Right lung (tissue), 2 donors: ENCODE measurements at regions not wholly inside any gene's neighbourhood (a gene's known extent, or its start where the extent isn't known, plus 50 kb on each side); places are given as distances from the start of the nearest gene placed in this dataset.
A peak's percentile ranks its signal among the peaks of the same experiment; 100 is the strongest.
"Not testable (repeated sequence)": the region's sequence is repeated elsewhere in the genome, so short reads cannot be mapped to it uniquely, and the experiment has no call there.

Source experiments
- DNase-seq, 2 donors: peaks; one replicate each; pipeline ENCODE4 v3.0.0-alpha.2; 2013

DNA sequence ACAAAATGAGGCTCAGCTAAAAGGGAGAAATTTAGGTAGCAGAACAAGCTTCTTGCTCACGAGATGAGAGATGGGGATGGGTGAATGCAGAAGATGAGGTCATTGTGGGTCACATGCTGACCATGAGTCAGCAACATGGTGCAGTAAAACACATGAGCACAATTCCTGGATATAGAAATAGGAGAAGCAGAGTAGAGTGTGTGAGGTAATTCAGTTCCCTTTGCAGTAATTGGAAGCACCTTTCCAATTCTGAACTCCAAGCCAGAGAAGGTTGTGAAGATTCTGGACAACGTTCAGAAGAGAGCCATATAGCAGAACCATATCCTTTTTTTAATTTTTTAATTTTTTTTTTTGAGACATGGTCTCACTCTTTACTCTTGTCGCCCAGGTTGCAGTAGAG lies 62.0 kb upstream of the LMNTD1 start:
- DNase-seq: no peak

DNA sequence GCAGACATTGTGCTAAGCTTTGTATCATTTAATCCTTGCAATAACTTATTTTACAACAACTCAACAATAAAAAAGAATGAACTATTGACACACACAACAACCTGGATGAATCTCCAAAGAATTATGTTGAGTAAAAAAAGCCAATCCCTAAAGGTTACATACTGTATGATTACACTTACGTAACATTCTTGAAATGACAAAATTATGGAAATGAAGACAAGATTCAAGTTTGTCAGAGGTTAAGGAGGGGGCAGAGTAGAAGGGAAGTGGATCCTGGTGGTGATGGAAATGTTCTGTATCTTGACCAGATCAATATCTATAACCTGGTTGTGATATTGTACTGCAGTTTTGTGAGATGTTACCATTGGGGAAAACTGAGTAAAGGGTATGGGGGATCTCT lies 63.2 kb upstream of the LMNTD1 start:
- no peak for DNase-seq

DNA sequence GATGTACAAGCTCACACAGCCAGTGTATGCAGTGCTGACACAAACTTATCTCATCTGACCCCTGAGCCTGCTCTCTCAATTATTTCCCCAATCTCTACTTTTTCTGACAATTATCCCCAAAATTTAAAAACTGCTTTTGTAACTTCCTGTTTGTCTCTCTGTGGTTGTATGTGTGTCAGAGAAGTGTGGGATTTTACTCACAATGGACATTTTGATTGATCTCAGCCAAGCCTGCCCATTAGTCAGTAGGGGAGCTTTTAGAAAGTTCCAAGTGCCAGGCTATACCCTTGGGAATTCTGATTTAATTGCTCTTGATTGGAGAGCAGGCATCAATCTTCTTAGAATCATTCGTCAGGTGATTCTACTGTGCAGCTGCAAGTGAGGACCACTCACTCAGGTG lies 64.9 kb upstream of the LMNTD1 start:
- no peak for DNase-seq

DNA sequence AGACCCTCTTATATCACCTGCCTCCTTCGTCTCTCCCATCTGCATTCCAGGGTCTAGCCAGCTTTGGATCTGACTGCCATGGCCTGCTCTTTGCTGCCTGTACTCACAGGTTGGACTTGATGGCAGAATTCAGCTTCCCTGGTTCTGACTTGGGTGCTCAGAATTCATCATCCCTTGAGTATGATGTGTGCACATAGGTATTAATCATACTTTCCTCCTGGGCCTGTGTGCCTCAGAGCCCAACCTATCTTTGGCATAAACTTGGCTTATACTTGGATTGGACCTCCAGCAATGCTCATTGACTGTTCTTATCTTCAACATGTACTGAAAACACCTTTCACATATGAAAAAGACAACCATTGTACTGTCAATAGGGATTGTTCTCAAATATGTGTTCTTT lies 70.7 kb upstream of the LMNTD1 start:
- no peak for DNase-seq

DNA sequence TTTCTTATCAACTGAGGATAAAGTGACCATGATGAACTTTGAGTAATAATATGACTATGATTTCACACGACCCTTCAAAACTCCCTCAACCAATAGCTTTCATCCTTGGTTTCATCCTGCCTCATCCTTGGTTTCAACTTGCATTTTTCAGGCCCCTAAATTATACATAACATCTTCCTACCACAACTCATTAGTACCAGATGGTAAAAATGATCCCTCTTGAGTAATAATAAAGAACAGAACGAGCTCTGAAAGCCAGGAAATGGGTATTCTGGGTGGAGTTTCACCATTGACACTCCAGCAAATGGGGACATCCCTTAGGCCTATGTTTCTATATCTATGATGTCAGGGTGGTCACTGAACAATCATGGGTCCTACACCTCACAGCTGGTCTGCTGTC lies 72.1 kb upstream of the LMNTD1 start:
- DNase-seq: no peak

DNA sequence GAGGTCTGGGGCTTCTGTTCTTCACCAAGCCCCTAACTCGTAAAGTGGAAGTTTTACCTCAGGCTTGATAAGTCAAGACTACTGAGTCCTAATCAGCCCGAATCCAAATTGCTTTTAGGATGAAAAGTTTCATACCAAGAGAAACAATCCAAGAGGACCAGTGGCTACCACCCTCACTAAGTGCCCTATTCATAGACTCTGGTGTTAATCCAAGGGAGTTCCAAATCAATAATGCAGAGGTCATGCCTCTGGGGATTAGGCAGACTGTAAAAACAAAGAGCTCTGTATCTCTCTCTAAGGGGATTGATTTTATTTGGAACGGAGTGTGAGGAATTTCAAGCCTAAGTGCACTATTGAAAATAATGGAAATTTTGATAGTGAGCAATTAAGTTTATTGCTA lies 76.3 kb upstream of the LMNTD1 start:
- DNase-seq: no peak

DNA sequence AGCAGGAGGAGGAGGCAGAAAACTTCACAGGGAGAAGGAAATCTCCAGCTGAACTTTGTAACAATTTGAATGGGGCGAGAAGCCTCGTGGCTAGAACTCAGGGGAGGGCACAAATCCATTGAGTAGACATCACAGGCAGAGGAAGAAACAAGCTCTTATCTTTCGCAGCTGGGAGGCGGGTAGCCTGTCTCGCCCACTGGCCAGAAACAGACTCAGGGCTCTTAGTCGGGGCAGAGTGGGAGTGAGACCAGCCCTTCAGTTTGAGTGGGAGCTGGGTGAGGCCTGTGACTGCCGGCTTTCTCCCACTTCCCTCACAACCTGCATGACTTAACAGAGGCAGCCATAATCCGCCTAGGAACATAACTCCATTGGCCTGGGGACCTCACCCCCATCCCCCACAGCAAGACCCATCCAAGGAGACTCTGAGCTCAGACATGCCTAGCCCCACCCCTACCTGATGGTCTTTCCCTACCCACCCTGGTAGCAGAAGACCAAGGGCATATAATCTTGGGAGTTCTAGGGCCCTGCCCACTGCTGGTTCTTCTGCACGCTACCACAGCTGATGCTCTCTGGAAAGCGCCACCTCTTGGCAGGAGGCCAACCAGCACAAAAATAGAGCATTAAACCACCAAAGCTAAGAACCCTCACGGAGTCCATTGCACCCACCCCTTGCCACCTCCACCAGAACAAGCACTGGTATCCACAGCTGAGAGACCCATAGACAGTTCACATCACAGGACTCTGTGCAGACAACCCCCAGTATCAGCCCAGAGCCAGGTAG lies 77.8 kb upstream of the LMNTD1 start:
- not testable (repeated sequence) for DNase-seq

DNA sequence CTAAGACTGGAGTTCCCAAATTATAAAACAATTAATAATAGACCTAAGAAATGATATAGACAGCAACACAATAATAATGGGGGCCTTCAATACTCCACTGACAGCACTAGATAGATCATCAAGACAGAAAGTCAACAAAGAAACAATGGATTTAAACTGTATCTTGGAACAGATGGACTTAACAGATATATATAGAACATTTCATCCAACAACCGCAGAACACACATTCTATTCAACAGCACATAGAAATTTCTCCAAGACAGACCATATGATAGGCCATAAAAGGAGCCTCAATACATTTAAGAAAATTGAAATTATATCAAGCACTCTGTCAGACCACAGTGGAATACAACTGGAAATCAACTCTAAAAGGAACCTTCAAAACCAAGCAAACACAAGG lies 80.1 kb upstream of the LMNTD1 start:
- not testable (repeated sequence) for DNase-seq

DNA sequence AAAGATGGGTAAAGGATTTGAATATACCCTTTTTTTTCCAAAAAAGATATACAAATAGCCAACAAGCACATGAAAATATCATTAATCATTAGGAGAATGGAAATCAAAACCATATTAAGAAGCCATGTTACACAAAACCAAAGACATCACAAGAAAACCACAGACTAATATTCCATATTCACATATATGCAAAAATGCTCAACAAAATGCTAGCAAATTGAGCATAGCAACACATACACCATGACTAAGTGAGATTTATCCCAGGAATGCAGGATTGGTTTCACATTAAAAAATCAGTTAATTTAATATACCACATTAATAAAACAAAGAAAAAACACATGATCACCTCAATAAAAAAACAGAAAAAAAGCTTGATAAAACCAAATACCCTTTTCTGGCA lies 84.7 kb upstream of the LMNTD1 start:
- DNase-seq: no peak

DNA sequence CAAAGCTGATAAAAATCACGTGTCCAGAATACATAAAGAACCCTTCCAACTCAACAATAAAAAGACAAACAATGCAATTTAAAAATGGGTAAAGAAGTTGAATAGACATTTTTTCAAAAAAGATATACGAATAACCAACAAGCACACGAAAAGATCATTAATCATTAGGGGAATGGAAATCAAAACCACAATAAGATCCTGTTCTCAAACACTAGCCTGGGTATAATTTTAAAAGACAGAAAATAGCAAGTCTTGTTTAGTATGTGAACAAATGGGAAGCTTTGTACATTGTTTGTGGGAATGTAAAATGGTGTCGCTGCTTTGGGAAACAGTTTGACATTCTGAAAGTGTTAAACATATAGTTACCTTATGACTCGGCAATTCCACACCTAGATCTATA lies 86.3 kb upstream of the LMNTD1 start:
- no peak for DNase-seq

DNA sequence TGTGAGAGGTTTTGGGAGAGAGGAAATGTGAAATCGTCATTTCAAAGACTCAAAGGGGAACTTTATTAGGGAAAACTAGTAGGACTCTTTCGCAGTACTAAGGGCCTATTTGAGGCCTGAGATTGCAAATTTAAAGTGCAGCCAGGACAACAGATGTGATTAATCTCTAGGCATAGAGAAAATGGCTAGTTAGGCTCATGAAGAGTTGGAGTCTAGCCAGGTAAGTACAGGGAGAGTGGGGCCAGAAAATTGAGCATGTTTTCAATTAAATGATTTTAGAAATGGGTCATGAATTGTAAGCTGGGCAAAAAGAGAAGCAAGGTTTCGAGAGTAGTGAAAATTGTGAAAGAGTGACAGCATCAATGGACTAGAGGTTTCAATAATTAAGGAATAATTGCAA lies 91.9 kb upstream of the LMNTD1 start:
- no peak for DNase-seq

DNA sequence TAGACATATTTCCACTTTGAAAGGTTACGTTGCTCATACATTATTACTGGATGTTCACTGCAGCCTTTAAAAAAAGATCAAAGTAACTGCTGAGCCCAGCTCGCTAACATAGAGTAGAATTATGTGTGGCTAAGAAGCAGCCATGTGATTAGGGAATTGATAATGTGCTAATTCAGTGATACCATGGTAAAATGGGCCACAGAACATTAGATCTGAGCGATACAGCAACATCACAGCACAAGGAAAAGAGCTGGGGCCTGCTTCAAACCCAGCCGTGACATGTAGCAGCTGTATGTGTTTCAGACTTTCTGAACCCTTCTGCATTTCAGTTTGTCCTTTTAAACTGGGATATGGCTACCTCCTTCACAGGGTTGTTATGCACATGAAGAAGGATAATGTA lies 92.3 kb upstream of the LMNTD1 start:
- DNase-seq: peak in 1 of 2 donors; percentile 65

DNA sequence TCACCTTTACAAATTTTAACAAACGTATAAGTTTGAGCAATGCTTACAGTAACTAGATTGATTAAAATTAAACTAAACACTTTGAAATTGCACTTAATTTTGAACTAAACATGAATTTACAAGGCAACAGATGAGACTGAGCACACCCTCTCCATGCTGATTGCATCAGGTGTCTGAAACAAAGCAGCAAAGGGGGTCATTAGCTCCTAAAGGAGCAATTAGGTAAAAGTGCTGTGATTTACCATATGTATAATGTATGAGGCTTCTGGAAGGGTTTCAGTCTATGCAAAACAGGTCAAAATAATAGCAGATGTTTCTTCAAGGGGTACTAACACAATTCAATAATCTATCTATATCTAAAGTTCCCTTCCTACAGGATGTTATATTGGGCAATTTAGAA lies 98.8 kb upstream of the LMNTD1 start:
- DNase-seq: no peak

DNA sequence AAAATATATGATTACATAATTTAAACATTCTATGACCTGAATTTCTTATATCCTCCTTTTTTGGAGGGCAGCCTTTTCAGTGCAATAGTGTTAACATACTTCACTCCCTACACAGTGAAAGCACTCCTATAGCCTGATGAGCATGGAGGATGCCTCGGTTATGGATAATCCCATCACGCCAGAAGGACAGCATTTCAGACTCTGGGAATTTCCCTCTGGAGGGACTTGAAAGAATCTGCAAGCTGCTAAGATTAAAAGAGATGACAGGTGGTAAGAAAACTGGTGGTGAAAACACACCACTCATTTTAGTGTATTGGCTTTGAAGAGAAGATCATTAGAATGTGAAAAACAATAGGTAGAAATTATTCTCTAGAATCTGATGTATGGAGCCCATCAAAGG lies 99.3 kb upstream of the LMNTD1 start:
- no peak for DNase-seq

DNA sequence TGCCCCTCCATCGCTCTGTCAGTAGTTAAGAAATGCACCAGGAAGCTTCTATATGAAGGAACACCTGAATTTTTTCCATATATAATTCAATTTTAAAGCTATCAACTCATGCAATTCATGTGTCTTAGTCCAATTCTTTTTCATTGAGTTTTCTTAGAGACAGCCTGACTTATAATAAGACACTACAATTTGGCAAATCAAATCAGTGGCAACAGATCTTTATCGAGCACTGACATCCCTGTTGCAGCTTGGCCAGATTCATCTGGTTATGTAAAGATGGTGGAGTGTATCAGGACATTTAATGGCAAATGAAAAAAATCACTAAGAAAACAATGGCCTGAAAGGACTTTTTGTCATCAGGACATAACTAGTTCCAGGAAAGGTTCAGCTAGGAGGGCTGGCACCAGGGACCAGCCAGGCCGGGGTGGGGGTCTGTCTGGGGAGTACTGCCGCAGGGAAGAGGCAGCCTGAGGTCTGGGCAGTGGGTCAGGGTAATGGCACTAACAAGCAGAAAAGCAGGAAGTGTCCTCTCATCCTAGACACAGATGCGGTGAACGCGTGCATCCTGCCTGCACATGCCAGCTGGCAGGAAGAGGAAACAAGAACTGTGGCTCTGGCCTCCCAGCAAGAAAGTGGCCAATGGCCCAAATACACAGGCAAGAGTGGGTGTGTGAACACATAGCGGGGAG lies 100.5 kb upstream of the LMNTD1 start:
- no peak for DNase-seq

DNA sequence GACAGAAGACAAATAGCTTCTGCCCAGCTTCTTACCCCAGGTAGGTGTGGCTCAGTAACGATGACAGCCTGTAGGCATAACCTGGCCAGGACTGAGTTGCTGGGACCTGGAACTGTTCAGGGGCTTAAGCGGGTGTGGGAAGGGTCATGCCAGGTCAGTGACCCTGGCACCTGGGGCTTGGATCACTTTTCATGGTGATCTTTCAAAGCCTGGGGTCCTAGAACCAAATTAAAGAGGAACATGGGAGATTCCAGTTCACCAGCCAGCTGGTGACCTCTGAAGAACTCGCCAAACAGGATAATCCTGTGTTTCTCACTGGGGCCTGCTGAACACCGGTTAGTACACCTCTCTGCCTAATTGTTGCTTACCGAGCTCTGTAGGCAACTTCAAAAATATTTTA lies 102.6 kb upstream of the LMNTD1 start:
- peak in 1 of 2 donors; percentile 32 for DNase-seq

DNA sequence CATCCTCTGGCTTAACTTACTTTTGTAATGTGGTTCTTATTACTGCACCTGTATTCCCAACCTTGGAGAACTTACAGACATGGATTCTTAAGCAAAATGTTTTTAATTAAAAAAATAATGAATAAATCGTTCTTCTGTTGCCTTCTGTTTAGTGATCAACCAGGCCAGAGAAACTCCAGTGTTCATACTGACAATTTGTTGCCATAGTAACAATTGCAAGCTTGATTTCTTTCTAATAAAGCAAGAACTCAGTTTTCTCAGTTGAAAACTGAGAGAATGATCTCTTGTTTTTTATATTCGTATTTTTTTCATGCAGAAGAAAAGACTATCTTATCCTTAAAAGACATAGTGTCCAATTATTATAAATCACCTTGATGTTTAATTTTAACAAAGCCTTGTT lies 106.5 kb upstream of the LMNTD1 start:
- DNase-seq: no peak

DNA sequence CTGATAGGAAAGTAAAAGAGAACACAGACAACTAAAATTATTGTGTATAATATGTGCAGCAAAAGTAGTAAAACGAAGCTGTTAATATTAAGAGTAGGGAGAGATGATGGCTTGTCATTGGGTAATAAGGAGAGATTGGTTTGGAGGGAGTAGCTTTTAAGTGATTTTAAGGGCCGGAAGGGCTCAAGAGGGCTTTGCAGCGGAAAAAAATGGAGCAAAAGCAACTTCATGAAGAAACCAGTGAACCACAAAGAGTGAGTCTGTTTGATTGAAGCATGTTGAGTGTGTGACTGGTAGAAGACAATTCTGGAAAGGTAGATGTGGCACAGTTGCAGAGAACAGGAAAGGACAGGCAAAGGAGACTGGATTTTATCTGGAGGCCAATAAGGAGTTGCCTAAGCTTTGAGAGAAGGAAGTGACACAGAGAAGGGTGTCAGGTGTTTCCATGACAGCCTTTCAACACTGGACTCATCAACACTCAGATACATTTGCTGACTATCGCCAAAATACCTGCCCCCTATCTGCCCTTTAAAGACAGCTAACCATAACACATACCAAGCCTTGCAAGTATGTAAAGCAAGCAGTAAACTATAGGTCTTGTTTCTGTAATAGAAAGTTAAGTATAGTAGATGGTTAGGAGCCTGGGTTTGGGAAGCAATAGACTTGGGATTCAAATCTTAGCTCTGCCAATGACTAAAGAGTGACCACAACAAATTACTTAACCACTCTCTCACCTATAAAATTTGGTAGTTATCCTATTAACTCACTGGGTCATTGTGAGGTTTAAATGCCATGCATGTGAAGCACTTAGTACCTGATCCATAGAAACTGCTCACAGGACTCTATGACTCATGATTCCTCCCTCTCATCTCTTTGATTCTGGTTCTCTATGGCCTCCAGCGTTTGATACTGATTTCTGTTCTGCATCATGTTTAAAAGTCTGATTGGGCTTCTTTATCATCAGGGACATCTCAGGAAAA lies 117.3 kb upstream of the LMNTD1 start:
- DNase-seq: no peak

DNA sequence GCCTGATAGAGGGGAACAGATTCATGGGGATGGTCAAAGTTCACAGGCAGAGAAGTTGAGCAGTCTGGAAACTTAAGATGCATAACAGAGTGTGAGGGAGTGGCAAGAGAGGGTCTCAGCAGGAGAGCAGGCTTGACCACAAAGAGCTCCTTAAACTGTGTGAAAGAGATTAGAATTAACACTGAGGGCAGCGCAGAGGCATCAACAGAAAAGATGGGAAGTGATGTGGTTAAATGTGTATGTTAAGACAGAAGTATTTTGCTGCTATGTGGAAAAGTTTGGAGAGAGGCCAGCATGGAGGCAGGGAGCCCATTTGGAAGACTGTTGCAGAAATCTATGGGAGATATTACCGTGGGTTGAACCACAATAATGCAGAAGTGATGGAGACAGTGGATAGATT lies 122.7 kb upstream of the LMNTD1 start:
- DNase-seq: no peak

DNA sequence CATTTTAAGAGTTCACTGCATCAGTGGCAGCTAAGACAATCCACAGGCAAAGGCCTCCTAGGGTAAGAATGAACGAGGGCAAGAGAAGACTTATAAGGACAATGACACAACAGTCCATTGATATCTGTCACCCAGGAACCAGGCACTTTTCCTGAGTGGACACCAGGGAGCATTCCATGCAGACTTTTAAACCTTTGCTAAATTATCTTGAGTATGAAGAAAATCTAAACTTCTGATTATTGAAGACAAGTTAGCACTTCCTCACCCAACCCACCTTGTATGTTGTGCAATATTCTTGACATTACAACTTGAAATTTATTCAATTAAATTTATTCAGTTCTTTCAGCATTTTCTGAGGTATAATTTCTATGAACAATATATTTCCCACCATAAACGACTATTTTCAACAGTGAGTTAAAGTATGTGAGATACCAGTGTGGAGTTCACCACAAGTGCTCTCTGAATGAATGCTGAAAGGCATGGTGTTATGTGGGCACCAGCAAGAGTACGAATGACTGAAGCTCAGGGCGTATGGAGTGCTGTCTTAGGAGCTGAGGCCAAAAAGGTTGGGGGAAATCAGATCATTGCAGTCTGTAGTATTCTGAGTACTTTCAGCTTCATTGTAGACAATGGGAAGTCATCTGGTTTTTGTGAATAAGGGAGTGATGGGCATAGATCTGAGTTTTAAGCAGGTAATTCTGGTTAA lies 124.3 kb upstream of the LMNTD1 start:
- DNase-seq: no peak

DNA sequence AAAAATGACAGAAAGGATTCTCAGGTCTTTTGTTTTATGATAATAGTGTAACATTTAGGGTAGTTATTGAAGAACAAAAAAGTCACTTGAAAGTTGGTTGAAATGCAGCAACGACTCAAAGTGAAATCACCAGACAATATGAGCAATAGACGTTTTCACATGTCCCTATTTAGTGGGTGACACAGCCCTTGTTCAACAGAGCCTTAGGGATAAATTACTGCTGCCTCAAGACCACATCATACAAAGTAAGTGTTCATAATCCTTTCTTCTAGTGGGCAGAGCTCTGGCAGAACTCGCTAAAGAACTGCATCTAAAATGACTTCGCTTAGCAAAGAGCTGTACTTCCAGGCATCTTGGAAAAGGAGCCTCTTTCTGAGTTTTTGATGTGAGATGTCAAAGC lies 128.5 kb upstream of the LMNTD1 start:
- no peak for DNase-seq

DNA sequence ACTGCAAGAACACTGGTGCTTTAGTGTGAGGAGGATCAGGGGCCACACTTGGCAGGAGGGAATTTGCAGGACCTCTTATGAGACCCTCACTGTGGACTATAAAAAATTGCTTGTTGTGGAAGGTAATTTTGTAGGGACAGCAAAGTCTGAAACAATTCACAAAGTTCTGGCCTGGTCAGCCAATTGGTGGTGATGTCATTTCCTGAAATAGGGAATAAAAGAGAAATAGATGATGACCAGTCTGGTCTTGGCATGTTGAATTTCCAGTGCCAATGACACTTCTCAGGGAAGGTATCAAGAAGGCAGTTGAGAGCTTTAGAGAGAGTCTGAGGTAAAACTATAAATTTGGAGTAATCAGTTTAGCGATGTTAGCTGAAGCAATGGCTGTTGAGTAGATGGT lies 129.3 kb upstream of the LMNTD1 start:
- DNase-seq: no peak
